ENCODE measurements at regions not wholly inside any gene's neighbourhood (a gene's known extent, or its start where the extent isn't known, plus 50 kb on each side); places are given as distances from the start of the nearest gene placed in this dataset.

DNA sequence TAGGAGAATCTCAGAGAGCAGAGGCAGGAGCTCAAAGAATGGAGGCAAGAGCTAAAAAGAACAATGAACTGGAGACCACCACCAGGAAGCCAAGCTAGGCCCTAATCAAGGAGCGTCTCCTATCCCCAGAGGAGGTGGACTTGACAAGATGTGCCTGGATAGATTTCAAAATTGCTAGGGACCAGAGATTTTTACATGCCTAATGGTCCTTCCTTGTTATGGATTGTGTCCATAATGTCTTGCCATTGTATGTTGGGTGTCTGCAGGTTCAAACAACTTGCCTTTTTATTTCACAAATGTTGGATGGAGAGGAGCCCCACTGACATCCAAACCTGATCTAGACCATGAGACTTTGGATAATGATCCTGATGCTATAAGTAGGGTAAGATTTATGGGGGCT lies 88.2 kb upstream of the TP53I11 start:
- TF ChIP-seq POLR2A (IDR thresholded peaks at IDR 0.05) = no peak
- TF ChIP-seq EP300 (IDR thresholded peaks at IDR 0.05) = no peak
- TF ChIP-seq, protein P1, sequence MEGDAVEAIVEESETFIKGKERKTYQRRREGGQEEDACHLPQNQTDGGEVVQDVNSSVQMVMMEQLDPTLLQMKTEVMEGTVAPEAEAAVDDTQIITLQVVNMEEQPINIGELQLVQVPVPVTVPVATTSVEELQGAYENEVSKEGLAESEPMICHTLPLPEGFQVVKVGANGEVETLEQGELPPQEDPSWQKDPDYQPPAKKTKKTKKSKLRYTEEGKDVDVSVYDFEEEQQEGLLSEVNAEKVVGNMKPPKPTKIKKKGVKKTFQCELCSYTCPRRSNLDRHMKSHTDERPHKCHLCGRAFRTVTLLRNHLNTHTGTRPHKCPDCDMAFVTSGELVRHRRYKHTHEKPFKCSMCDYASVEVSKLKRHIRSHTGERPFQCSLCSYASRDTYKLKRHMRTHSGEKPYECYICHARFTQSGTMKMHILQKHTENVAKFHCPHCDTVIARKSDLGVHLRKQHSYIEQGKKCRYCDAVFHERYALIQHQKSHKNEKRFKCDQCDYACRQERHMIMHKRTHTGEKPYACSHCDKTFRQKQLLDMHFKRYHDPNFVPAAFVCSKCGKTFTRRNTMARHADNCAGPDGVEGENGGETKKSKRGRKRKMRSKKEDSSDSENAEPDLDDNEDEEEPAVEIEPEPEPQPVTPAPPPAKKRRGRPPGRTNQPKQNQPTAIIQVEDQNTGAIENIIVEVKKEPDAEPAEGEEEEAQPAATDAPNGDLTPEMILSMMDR (IDR thresholded peaks at IDR 0.05) = no peak
- Histone ChIP-seq H3K36me3 (no peaks in the 10 kb centered on the region), H3K9me3 (no peaks in the 10 kb centered on the region), H3K27ac (no peak overlapping the region), H3K4me1 (ENCODE audit: insufficient read depth) (no peaks in the 10 kb centered on the region), H3K4me3 (no peak overlapping the region), H3K27me3 (no peaks in the 10 kb centered on the region)
- DNase-seq = no peak
- intact Hi-C loops (cut with DNase I) = no loop called here
- 86 to 93% (median 90%) methylated on average over 1 of the region's 1 CpG for WGBS, 3 donors

DNA sequence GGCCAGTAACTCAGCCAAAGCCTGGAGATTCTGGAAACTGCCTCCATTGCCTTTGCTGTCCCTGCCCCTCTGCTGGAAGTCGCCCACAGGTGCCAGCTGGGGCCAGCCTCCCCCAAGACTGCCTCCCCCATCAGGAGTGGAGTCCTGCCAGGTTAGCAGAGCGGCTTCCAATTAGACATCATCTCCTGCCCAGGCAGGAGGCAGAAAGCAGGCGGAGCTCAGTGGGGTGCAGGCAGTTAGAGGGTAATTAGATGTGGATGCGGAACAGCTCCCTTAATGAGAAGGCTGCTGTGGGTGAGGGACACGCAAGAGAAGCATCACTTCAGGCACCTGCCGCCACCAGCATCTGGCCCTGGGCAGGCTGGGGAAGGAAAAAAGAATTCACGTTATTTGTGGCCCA lies 90.9 kb upstream of the TP53I11 start:
- H3K27ac ChIP-seq = no peak overlapping the region

DNA sequence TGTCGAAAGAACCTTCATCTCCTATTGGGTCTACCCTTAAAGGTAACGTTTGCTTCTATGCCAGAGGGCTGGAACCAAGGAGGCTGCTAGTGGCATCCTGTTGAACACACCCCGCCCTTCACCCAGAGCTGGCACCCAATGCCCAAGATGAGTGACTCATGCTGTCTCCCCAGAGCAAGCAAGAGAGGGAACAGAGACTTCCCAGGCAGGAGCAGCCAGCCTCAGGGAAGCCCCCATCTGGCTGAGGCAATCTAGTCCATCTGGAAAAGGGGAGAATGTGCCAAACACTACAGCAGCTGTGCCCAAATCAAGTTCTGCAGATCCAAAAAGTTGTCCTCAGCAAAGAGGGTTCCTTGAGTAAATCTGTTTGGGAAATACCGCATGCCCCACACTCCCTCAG lies 91.9 kb upstream of the TP53I11 start:
- Histone ChIP-seq H3K36me3 (no peaks in the 10 kb centered on the region), H3K27me3 (no peaks in the 10 kb centered on the region), H3K4me3 (no peak overlapping the region), H3K4me1 (ENCODE audit: insufficient read depth) (no peaks in the 10 kb centered on the region), H3K27ac (no peak overlapping the region), H3K9me3 (no peaks in the 10 kb centered on the region)
- TF ChIP-seq POLR2A (IDR thresholded peaks at IDR 0.05) = no peak
- TF ChIP-seq, protein P1 (IDR thresholded peaks at IDR 0.05) = no peak
- no peak for DNase-seq
- intact Hi-C loops (cut with DNase I) = no loop called here
- WGBS, 3 donors = 51 to 80% (median 68%) methylated on average over 4 of the region's 4 CpGs

More for the DNA sequence above, 90.9 kb upstream of the TP53I11 start:
- intact Hi-C loops (cut with DNase I) = no loop called here
- no peak for DNase-seq
- Histone ChIP-seq H3K4me1 (ENCODE audit: insufficient read depth) (no peaks in the 10 kb centered on the region), H3K9me3 (no peaks in the 10 kb centered on the region), H3K4me3 (no peak overlapping the region), H3K27me3 (no peaks in the 10 kb centered on the region), H3K36me3 (no peaks in the 10 kb centered on the region)
- TF ChIP-seq, protein P1 (IDR thresholded peaks at IDR 0.05) = no peak
- TF ChIP-seq EP300 (IDR thresholded peaks at IDR 0.05) (no peak), POLR2A (IDR thresholded peaks at IDR 0.05) (no peak)
- 36 to 54% (median 44%) methylated on average over 7 of the region's 7 CpGs for WGBS, 3 donors

DNA sequence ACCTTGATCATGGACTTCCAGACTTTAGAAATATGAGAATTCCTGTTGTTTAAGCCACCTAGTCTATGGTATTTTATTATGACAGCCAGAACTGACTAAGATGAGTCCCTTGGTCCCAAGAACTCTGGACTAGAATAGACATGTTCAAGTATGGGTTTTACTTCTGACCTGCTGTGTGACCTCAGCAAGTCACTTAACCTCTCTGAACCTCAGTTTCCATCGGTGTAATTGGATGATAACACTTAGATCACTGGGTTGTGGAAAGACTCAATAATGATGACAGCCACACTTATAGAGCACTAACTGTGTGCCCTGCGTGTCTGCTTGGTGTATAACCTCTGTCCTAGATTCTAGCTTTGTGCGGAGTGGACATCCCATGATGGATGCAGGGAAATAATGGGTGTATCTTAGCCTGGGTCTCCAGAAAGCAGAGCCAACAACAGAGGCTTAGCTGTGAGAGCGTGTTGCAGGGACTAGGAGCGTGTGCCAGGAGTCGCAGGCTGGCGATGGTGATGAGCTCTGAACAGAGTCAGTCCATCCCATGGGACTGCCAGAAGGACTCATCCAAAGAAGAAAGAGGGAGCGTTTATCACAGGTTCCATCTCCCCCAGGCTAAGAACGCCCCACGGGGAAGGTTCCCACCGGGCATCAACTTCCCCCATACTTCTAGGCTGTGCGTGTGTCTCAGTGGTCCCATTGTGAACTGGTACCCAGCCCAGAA lies 93.2 kb upstream of the TP53I11 start:
- TF ChIP-seq POLR2A (IDR thresholded peaks at IDR 0.05) = no peak
- TF ChIP-seq, protein P1 (IDR thresholded peaks at IDR 0.05) = no peak
- no peaks in the 10 kb centered on the region for H3K9me3 ChIP-seq

More for the DNA sequence above, 93.2 kb upstream of the TP53I11 start:
- no peak for DNase-seq
- no peaks in the 10 kb centered on the region for H3K27me3 ChIP-seq
- no peaks in the 10 kb centered on the region for H3K4me1 ChIP-seq (ENCODE audit: insufficient read depth)
- H3K27ac ChIP-seq = no peak overlapping the region
- H3K4me3 ChIP-seq = no peak overlapping the region
- 82 to 85% (median 82%) methylated on average over 12 of the region's 12 CpGs for WGBS, 3 donors
- no peaks in the 10 kb centered on the region for H3K36me3 ChIP-seq
- intact Hi-C loops (cut with DNase I) = no loop called here

Data from ovary (tissue), 7 donors.